ENCODE measurements at regions not wholly inside any gene's neighbourhood (a gene's known extent, or its start where the extent isn't known, plus 50 kb on each side); places are given as distances from the start of the nearest gene placed in this dataset.

- TF ChIP-seq POLR2A (IDR thresholded peaks at IDR 0.05) = no peak
- TF ChIP-seq CTCF (IDR thresholded peaks at IDR 0.05) = no peak
These were observed 216.6 kb downstream of the SH3BP4 start for GRCh38 chr2:235168174-235168979.
